Spleen (tissue), 7 donors: ENCODE measurements at regions not wholly inside any gene's neighbourhood (a gene's known extent, or its start where the extent isn't known, plus 50 kb on each side); places are given as distances from the start of the nearest gene placed in this dataset.

Experiments used
- CTCF ChIP-seq, 11 experiments: fragments of 200-600 bp in 7 of 11; fragments of 450-650 bp in 4 of 11; sonication (generic) in 4 of 11; IDR thresholded peaks in 8 of 11; conservative IDR thresholded peaks in 3 of 11; 1 replicate in 7 of 11; 2 replicates in 4 of 11; pipeline versions ENCODE4 v1.4.0 to v1.8.0; 2016 to 2021; ENCODE audit warnings: antibody characterized with exemption in 11 of 11, inconsistent platforms in 4 of 11, mild to moderate bottlenecking in 1 of 11
- POLR2A ChIP-seq, 3 donors: fragments of 450-650 bp; IDR thresholded peaks; one replicate each; pipeline ENCODE4 v1.5.1; 2017; ENCODE audit warnings: antibody characterized with exemption in 3 of 3, mild to moderate bottlenecking in 1 of 3
- POLR2AphosphoS5 ChIP-seq, 3 donors: sonication (generic); formaldehyde crosslinking; IDR thresholded peaks; one replicate each; pipeline ENCODE4 v1.5.1; 2017; ENCODE audit warnings: antibody characterized with exemption in 3 of 3
- donor health status: DM: no; HTN: no; CAD: no; lungs with moderate emphysema.
- donor health status: DM: no; HTN: no; CAD: no.
- donor health status: DM: no; HTN: no; CAD: no.

GRCh38 chr7:18278316-18278715 lies 217.2 kb upstream of the HDAC9 start:
- no peak for TF ChIP-seq POLR2A (IDR thresholded peaks at IDR 0.05)
- no peak for TF ChIP-seq CTCF (IDR thresholded peaks at IDR 0.05 in 8 of 11, conservative IDR thresholded peaks at IDR 0.05 in 3 of 11)
- no peak for TF ChIP-seq POLR2AphosphoS5 (IDR thresholded peaks at IDR 0.05)
